ENCODE measurements at regions not wholly inside any gene's neighbourhood (a gene's known extent, or its start where the extent isn't known, plus 50 kb on each side); places are given as distances from the start of the nearest gene placed in this dataset.

GRCh38 chr7:156167987-156168386 lies 355.7 kb upstream of the SHH start:
- no peaks in the 10 kb centered on the region for H3K9me3 ChIP-seq
- no peak for DNase-seq
- H3K27me3 ChIP-seq (replicated peaks in 1 of 7), result peaks cover 0 to 19% (median 0%) of the 10 kb centered on the region in 7 donors
- no peak overlapping the region for H3K27ac ChIP-seq
- no peaks in the 10 kb centered on the region for H3K4me1 ChIP-seq
- intact Hi-C loops (cut with DNase I; ENCODE audit: low total_unique reads), result no loop called here
- 88 to 92% (median 90%) methylated on average over 5 of the region's 5 CpGs for WGBS, 5 donors
- H3K4me3 ChIP-seq, result no peak overlapping the region
- TF ChIP-seq, protein P1, sequence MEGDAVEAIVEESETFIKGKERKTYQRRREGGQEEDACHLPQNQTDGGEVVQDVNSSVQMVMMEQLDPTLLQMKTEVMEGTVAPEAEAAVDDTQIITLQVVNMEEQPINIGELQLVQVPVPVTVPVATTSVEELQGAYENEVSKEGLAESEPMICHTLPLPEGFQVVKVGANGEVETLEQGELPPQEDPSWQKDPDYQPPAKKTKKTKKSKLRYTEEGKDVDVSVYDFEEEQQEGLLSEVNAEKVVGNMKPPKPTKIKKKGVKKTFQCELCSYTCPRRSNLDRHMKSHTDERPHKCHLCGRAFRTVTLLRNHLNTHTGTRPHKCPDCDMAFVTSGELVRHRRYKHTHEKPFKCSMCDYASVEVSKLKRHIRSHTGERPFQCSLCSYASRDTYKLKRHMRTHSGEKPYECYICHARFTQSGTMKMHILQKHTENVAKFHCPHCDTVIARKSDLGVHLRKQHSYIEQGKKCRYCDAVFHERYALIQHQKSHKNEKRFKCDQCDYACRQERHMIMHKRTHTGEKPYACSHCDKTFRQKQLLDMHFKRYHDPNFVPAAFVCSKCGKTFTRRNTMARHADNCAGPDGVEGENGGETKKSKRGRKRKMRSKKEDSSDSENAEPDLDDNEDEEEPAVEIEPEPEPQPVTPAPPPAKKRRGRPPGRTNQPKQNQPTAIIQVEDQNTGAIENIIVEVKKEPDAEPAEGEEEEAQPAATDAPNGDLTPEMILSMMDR (IDR thresholded peaks at IDR 0.05 in 8 of 11, conservative IDR thresholded peaks at IDR 0.05 in 3 of 11), result no peak
- TF ChIP-seq POLR2AphosphoS5 (IDR thresholded peaks at IDR 0.05), result no peak
- no peak for TF ChIP-seq POLR2A (IDR thresholded peaks at IDR 0.05)
- no peaks in the 10 kb centered on the region for H3K36me3 ChIP-seq

GRCh38 chr7:156167417-156167807 lies 355.1 kb upstream of the SHH start:
- no peaks in the 10 kb centered on the region for H3K9me3 ChIP-seq
- no peaks in the 10 kb centered on the region for H3K36me3 ChIP-seq
- no peaks in the 10 kb centered on the region for H3K4me1 ChIP-seq
- H3K27me3 ChIP-seq (replicated peaks in 1 of 7), result peaks cover 0 to 23% (median 0%) of the 10 kb centered on the region in 7 donors
- WGBS, 5 donors, result 83 to 89% (median 85%) methylated on average over 10 of the region's 10 CpGs
- DNase-seq, result no peak
- H3K4me3 ChIP-seq, result no peak overlapping the region
- TF ChIP-seq, protein P1 (IDR thresholded peaks at IDR 0.05 in 8 of 11, conservative IDR thresholded peaks at IDR 0.05 in 3 of 11), result no peak
- TF ChIP-seq POLR2A (IDR thresholded peaks at IDR 0.05) (no peak), POLR2AphosphoS5 (IDR thresholded peaks at IDR 0.05) (no peak)
- intact Hi-C loops (cut with DNase I; ENCODE audit: low total_unique reads), result no loop called here
- no peak overlapping the region for H3K27ac ChIP-seq

- intact Hi-C loops (cut with DNase I; ENCODE audit: low total_unique reads), result no loop called here
- 81 to 92% (median 84%) methylated on average over 12 of the region's 12 CpGs for whole genome bisulfite sequencing, 5 donors
- Histone ChIP-seq H3K9me3 (no peaks in the 10 kb centered on the region), H3K27me3 (replicated peaks in 1 of 7) (peaks cover 0 to 23% (median 0%) of the 10 kb centered on the region in 7 donors), H3K4me1 (no peaks in the 10 kb centered on the region), H3K4me3 (no peak overlapping the region), H3K27ac (no peak overlapping the region), H3K36me3 (no peaks in the 10 kb centered on the region)
- DNase-seq, result no peak
- TF ChIP-seq POLR2AphosphoS5 (IDR thresholded peaks at IDR 0.05) (no peak), POLR2A (IDR thresholded peaks at IDR 0.05) (no peak)
- TF ChIP-seq, protein P1 (IDR thresholded peaks at IDR 0.05 in 8 of 11, conservative IDR thresholded peaks at IDR 0.05 in 3 of 11), result no peak
Measured at GRCh38 chr7:156166692-156167416, 354.6 kb upstream of the SHH start.

- 78 to 88% (median 83%) methylated on average over 3 of the region's 3 CpGs for WGBS, 5 donors
- intact Hi-C loops (cut with DNase I; ENCODE audit: low total_unique reads), result no loop called here
- Histone ChIP-seq H3K27ac (no peak overlapping the region), H3K9me3 (no peaks in the 10 kb centered on the region), H3K4me1 (no peaks in the 10 kb centered on the region), H3K4me3 (no peak overlapping the region), H3K36me3 (no peaks in the 10 kb centered on the region), H3K27me3 (replicated peaks in 1 of 7) (peaks cover 0 to 9% (median 0%) of the 10 kb centered on the region in 7 donors)
- TF ChIP-seq, protein P1 (IDR thresholded peaks at IDR 0.05 in 8 of 11, conservative IDR thresholded peaks at IDR 0.05 in 3 of 11), result no peak
- TF ChIP-seq POLR2AphosphoS5 (IDR thresholded peaks at IDR 0.05) (no peak), POLR2A (IDR thresholded peaks at IDR 0.05) (no peak)
- DNase-seq, result no peak
Measured at GRCh38 chr7:156163747-156164146, 351.5 kb upstream of the SHH start.
